ENCODE measurements at regions not wholly inside any gene's neighbourhood (a gene's known extent, or its start where the extent isn't known, plus 50 kb on each side); places are given as distances from the start of the nearest gene placed in this dataset.

GRCh38 chr1:222187566-222188332, 360.2 kb downstream of the HHIPL2 start:
- Histone ChIP-seq H3K4me1 (ENCODE audit: control insufficient read depth in 1 of 2, insufficient read depth in 2 of 2, low read depth in 1 of 2, low read length in 1 of 2) (no peaks in the 10 kb centered on the region), H3K9ac (no peak overlapping the region), H3K9me3 (no peaks in the 10 kb centered on the region), H3K79me2 (ENCODE audit: insufficient read depth) (no peaks in the 10 kb centered on the region), H2AFZ (ENCODE audit: low read depth) (no peak overlapping the region), H3K36me3 (replicated peaks in 1 of 2; ENCODE audit: control insufficient read depth in 1 of 2, insufficient read depth in 2 of 2, low read length in 1 of 2) (no peaks in the 10 kb centered on the region), H3K27ac (ENCODE audit: low read depth in 2 of 2, low read length in 1 of 2) (no peak overlapping the region), H3F3A (replicated peaks; ENCODE audit: insufficient read depth) (no peaks in the 10 kb centered on the region), H3K4me3 (ENCODE audit: low read depth in 2 of 2, low read length in 1 of 2) (no peak overlapping the region), H3K9me2 (no peaks in the 10 kb centered on the region), H3K4me2 (no peak overlapping the region), H4K20me1 (ENCODE audit: insufficient read depth) (no peaks in the 10 kb centered on the region), H3K27me3 (ENCODE audit: insufficient read depth) (no peaks in the 10 kb centered on the region)
- WGBS (ENCODE audit: low lambda C conversion rate): 36% methylated on average over 6 of the region's 6 CpGs
- TF ChIP-seq FOSL2 (IDR thresholded peaks at IDR 0.05; ENCODE audit: borderline replicate concordance, low read depth) (no peak), SMC3 (IDR thresholded peaks at IDR 0.05; ENCODE audit: low read depth, low read length) (no peak), RFX5 (IDR thresholded peaks at IDR 0.05; ENCODE audit: low read length) (no peak)
- CTCF ChIA-PET: interaction anchor here (0.6 to 1.4 kb wide), 4 partner anchors 9 to 710 kb away, joined by 3 read pairs; no protein-coding TSS in a partner anchor
- no peak for DNase-seq
- POLR2A ChIA-PET: no interaction called here

- no peak overlapping the region for H3K27ac ChIP-seq (ENCODE audit: low read depth in 2 of 2, low read length in 1 of 2)
- H3K4me2 ChIP-seq: no peak overlapping the region
- CTCF ChIA-PET: no interaction called here
- H2AFZ ChIP-seq (ENCODE audit: low read depth): no peak overlapping the region
- no peaks in the 10 kb centered on the region for H3K36me3 ChIP-seq (replicated peaks in 1 of 2; ENCODE audit: control insufficient read depth in 1 of 2, insufficient read depth in 2 of 2, low read length in 1 of 2)
- H3K9ac ChIP-seq: no peak overlapping the region
- POLR2A ChIA-PET: no interaction called here
- H3F3A ChIP-seq (replicated peaks; ENCODE audit: insufficient read depth): no peaks in the 10 kb centered on the region
- H3K79me2 ChIP-seq (ENCODE audit: insufficient read depth): no peaks in the 10 kb centered on the region
- DNase-seq: no peak
- TF ChIP-seq RXRA (IDR thresholded peaks at IDR 0.05; ENCODE audit: borderline replicate concordance, low read depth) (no peak), PBX3 (IDR thresholded peaks at IDR 0.05) (no peak), MXI1 (IDR thresholded peaks at IDR 0.05; ENCODE audit: low read depth, low read length) (no peak), EZH2phosphoT487 (IDR thresholded peaks at IDR 0.05; ENCODE audit: borderline replicate concordance, low read depth) (no peak), NFIC (IDR thresholded peaks at IDR 0.05; ENCODE audit: borderline replicate concordance) (no peak), USF1 (IDR thresholded peaks at IDR 0.05; ENCODE audit: borderline replicate concordance, low read depth) (no peak), TCF12 (IDR thresholded peaks at IDR 0.05) (no peak), ZBTB33 (IDR thresholded peaks at IDR 0.05; ENCODE audit: borderline replicate concordance, low read depth) (no peak), RCOR1 (IDR thresholded peaks at IDR 0.05; ENCODE audit: low read length) (no peak), POLR2AphosphoS5 (IDR thresholded peaks at IDR 0.05; ENCODE audit: low read depth, low read length) (no peak), JUND (IDR thresholded peaks at IDR 0.05) (no peak), EP300 (IDR thresholded peaks at IDR 0.05; ENCODE audit: borderline replicate concordance in 1 of 2, low read depth in 1 of 2, low read length in 1 of 2) (no peak), RFX5 (IDR thresholded peaks at IDR 0.05; ENCODE audit: low read length) (no peak), FOXJ3 (CRISPR knock-in tag; IDR thresholded peaks at IDR 0.05) (no peak), MAX (IDR thresholded peaks at IDR 0.05; ENCODE audit: low read depth) (no peak)
- H3K4me1 ChIP-seq (ENCODE audit: control insufficient read depth in 1 of 2, insufficient read depth in 2 of 2, low read depth in 1 of 2, low read length in 1 of 2): no peaks in the 10 kb centered on the region
- no peaks in the 10 kb centered on the region for H3K9me2 ChIP-seq
- H3K4me3 ChIP-seq (ENCODE audit: low read depth in 2 of 2, low read length in 1 of 2): no peak overlapping the region
- no peaks in the 10 kb centered on the region for H3K9me3 ChIP-seq
- no peaks in the 10 kb centered on the region for H4K20me1 ChIP-seq (ENCODE audit: insufficient read depth)
- H3K27me3 ChIP-seq (ENCODE audit: insufficient read depth): no peaks in the 10 kb centered on the region
Observed at GRCh38 chr1:222182641-222183040, 365.3 kb downstream of the HHIPL2 start.
